Loucy (cell line): ENCODE measurements at regions not wholly inside any gene's neighbourhood (a gene's known extent, or its start where the extent isn't known, plus 50 kb on each side); places are given as distances from the start of the nearest gene placed in this dataset.

Source experiments
- H2AFZ ChIP-seq: fragments of 200-600 bp; sonication (generic); 2 replicates; pipeline ENCODE4 v1.6.0; 2016; ENCODE audit warnings: antibody characterized with exemption, mild to moderate bottlenecking, low read length, moderate library complexity
- H3F3A ChIP-seq: fragments of 200-600 bp; 2 replicates; pipeline ENCODE4 v1.6.0; 2016; ENCODE audit warnings: antibody characterized with exemption, low read depth, mild to moderate bottlenecking
- H3K27me3 ChIP-seq: fragments of 200-600 bp; sonication (generic); 2 replicates; pipeline ENCODE4 v1.6.1; 2014; ENCODE audit warnings: low read length, mild to moderate bottlenecking; ENCODE audit not compliant: insufficient read depth, poor library complexity, severe bottlenecking
- H3K36me3 ChIP-seq: fragments of 200-600 bp; sonication (generic); 2 replicates; pipeline ENCODE4 v1.6.1; 2016; ENCODE audit warnings: low read length; ENCODE audit not compliant: insufficient read depth
- H3K4me1 ChIP-seq: fragments of 200-600 bp; sonication (generic); 2 replicates; pipeline ENCODE4 v1.5.1; 2014; ENCODE audit warnings: low read length, mild to moderate bottlenecking; ENCODE audit not compliant: insufficient read depth, poor library complexity, severe bottlenecking
- H3K4me2 ChIP-seq: fragments of 200-600 bp; sonication (generic); 2 replicates; pipeline ENCODE4 v1.6.0; 2014; ENCODE audit warnings: antibody characterized with exemption, low read length, low read depth, mild to moderate bottlenecking; ENCODE audit not compliant: poor library complexity, severe bottlenecking
- H3K4me3 ChIP-seq: fragments of 200-600 bp; sonication (generic); 2 replicates; pipeline ENCODE4 v1.5.1; 2014; ENCODE audit warnings: low read length, mild to moderate bottlenecking, mixed read lengths; ENCODE audit not compliant: poor library complexity, severe bottlenecking
- H3K79me2 ChIP-seq: fragments of 200-600 bp; sonication (generic); 2 replicates; pipeline ENCODE4 v1.6.1; 2014; ENCODE audit warnings: low read length; ENCODE audit not compliant: insufficient read depth
- H3K9ac ChIP-seq: fragments of 200-600 bp; sonication (generic); 2 replicates; pipeline ENCODE4 v1.6.0; 2014; ENCODE audit warnings: mild to moderate bottlenecking, low read depth, low read length, moderate library complexity; ENCODE audit not compliant: poor library complexity, severe bottlenecking
- H3K9me2 ChIP-seq: fragments of 200-600 bp; sonication (generic); replicated peaks from 2 replicates; pipeline ENCODE4 v1.6.1; 2016; ENCODE audit warnings: low read depth, low read length, mixed read lengths
- H3K9me3 ChIP-seq: fragments of 200-600 bp; sonication (generic); 2 replicates; pipeline ENCODE4 v1.6.1; 2014; ENCODE audit warnings: mild to moderate bottlenecking, antibody characterized with exemption, low read length, low read depth; ENCODE audit not compliant: insufficient read depth
- H4K20me1 ChIP-seq: fragments of 200-600 bp; sonication (generic); 2 replicates; pipeline ENCODE4 v1.6.0; 2014; ENCODE audit warnings: antibody characterized with exemption, low read length, mild to moderate bottlenecking; ENCODE audit not compliant: insufficient read depth, poor library complexity, severe bottlenecking
- EZH2phosphoT487 ChIP-seq: fragments of 200-600 bp; IDR thresholded peaks from 2 replicates; pipeline ENCODE4 v1.6.1; 2018; ENCODE audit warnings: antibody characterized with exemption, mild to moderate bottlenecking, moderate library complexity, borderline replicate concordance
- TF ChIP-seq, protein P1 (sequence below): fragments of 200-600 bp; sonication (generic); conservative IDR thresholded peaks from 2 replicates; pipeline ENCODE4 v1.5.1; 2014; ENCODE audit warnings: mild to moderate bottlenecking, antibody characterized with exemption, low read length

DNA sequence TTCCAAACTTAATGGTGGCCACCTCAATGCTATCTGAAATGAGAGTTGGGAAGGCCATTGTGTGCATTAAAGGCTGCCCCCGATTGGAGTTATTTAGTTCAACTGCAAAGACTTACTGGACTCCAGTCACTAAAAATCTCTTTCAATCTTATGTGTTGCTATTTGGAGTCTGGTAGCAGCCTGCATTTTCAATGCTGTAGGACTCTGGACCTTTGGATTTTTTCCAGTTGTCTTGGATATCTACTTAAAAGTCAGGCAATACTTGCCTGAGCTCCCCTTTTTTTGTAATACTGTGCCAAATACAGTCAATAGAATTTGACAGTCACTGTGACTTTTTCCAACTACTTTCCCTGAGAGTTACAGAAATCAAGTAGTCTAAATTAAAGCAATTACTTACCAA, 281.9 kb downstream of the TRIB2 start:
- no peaks in the 10 kb centered on the region for H4K20me1 ChIP-seq
- no peak overlapping the region for H2AFZ ChIP-seq
- H3K9me3 ChIP-seq, result no peaks in the 10 kb centered on the region
- H3K79me2 ChIP-seq, result no peaks in the 10 kb centered on the region
- H3K27me3 ChIP-seq, result no peaks in the 10 kb centered on the region
- TF ChIP-seq, protein P1, sequence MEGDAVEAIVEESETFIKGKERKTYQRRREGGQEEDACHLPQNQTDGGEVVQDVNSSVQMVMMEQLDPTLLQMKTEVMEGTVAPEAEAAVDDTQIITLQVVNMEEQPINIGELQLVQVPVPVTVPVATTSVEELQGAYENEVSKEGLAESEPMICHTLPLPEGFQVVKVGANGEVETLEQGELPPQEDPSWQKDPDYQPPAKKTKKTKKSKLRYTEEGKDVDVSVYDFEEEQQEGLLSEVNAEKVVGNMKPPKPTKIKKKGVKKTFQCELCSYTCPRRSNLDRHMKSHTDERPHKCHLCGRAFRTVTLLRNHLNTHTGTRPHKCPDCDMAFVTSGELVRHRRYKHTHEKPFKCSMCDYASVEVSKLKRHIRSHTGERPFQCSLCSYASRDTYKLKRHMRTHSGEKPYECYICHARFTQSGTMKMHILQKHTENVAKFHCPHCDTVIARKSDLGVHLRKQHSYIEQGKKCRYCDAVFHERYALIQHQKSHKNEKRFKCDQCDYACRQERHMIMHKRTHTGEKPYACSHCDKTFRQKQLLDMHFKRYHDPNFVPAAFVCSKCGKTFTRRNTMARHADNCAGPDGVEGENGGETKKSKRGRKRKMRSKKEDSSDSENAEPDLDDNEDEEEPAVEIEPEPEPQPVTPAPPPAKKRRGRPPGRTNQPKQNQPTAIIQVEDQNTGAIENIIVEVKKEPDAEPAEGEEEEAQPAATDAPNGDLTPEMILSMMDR, result no peak
- no peak for TF ChIP-seq EZH2phosphoT487
- no peak overlapping the region for H3K9ac ChIP-seq
- no peaks in the 10 kb centered on the region for H3K9me2 ChIP-seq
- H3K4me1 ChIP-seq, result peaks cover 3% of the 10 kb centered on the region
- no peaks in the 10 kb centered on the region for H3F3A ChIP-seq
- H3K4me2 ChIP-seq, result no peak overlapping the region
- no peaks in the 10 kb centered on the region for H3K36me3 ChIP-seq
- no peak overlapping the region for H3K4me3 ChIP-seq

DNA sequence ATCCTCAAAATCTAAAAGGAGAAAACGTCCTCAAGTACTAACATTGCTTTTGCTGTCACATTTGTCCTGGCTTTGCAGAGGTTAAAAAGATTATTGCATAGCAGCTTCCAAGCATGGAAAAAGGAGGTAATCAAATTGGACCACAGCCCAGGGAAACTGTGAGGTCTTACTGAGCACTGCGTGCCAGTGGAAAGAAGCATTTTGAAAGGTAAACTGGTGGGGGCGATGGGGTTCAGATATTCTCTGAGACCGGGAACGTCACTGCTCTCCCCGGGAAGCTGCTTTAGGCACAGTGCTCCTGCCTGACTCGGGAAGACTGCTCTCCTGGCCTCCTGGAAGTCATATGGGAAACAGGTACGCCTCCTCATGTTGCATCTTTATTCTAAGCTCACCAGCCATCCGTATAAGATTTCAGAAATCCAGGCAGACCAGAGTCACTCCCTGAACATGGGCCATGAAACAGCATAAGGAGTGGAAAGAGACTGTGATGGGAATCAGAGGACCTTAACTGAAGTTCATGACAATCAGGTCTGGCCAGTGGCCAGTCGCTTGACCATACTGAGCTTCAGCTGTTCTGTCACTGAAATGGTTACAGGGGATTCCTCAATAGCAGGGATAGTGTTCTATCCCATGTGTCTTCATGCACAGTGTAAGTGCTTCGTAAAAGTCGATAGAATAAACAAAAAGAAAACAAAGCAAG, 284.1 kb downstream of the TRIB2 start:
- H3K27me3 ChIP-seq, result no peaks in the 10 kb centered on the region
- no peaks in the 10 kb centered on the region for H3K9me3 ChIP-seq
- H3K36me3 ChIP-seq, result no peaks in the 10 kb centered on the region
- H3K4me1 ChIP-seq, result peaks cover 3% of the 10 kb centered on the region
- no peak overlapping the region for H3K4me3 ChIP-seq
- no peaks in the 10 kb centered on the region for H3K79me2 ChIP-seq
- H3K4me2 ChIP-seq, result no peak overlapping the region
- no peaks in the 10 kb centered on the region for H3K9me2 ChIP-seq
- TF ChIP-seq EZH2phosphoT487, result no peak
- TF ChIP-seq, protein P1, result no peak
- no peaks in the 10 kb centered on the region for H3F3A ChIP-seq
- H4K20me1 ChIP-seq, result no peaks in the 10 kb centered on the region
- H2AFZ ChIP-seq, result no peak overlapping the region
- no peak overlapping the region for H3K9ac ChIP-seq

DNA sequence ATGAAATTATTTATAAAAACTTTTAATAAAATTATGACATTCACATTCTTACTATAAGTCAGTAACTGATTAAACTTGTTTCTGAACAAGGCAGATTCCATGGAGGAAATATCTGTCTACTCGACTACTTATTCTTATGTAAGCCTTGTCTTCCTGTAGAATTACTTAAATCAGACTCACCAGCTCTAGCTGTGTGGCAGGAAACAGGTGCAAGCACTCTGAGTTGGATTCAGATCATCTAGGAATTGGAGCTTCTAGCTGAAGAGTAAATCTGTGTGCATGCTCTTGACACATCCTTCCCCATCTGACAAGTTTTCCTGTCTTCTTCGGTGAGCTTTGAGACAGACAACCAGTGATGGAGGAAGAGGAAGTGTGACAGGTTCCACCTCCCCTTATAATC, 284.7 kb downstream of the TRIB2 start:
- no peak overlapping the region for H3K4me2 ChIP-seq
- TF ChIP-seq EZH2phosphoT487, result no peak
- TF ChIP-seq, protein P1, result no peak

More for the DNA sequence above, 284.7 kb downstream of the TRIB2 start:
- H3K9me2 ChIP-seq, result no peaks in the 10 kb centered on the region
- H4K20me1 ChIP-seq, result no peaks in the 10 kb centered on the region
- peaks cover 3% of the 10 kb centered on the region for H3K4me1 ChIP-seq
- H3K27me3 ChIP-seq, result no peaks in the 10 kb centered on the region
- no peaks in the 10 kb centered on the region for H3F3A ChIP-seq
- no peak overlapping the region for H3K4me3 ChIP-seq
- H3K9me3 ChIP-seq, result no peaks in the 10 kb centered on the region
- H2AFZ ChIP-seq, result no peak overlapping the region
- no peaks in the 10 kb centered on the region for H3K79me2 ChIP-seq
- no peak overlapping the region for H3K9ac ChIP-seq
- H3K36me3 ChIP-seq, result no peaks in the 10 kb centered on the region
